OCI-LY1 (cell line): ENCODE measurements at regions not wholly inside any gene's neighbourhood (a gene's known extent, or its start where the extent isn't known, plus 50 kb on each side); places are given as distances from the start of the nearest gene placed in this dataset.

Experiments used
- H2AFZ ChIP-seq: fragments of 200-600 bp; sonication (generic), shearing (Covaris generic); 2 replicates; pipeline ENCODE4 v1.6.0; 2014; ENCODE audit warnings: antibody characterized with exemption, mild to moderate bottlenecking, low read length
- H3F3A ChIP-seq: fragments of 200-600 bp; sonication (generic), shearing (Covaris generic); 2 replicates; pipeline ENCODE4 v1.6.0; 2014; ENCODE audit warnings: mild to moderate bottlenecking, antibody characterized with exemption, low read length, moderate library complexity; ENCODE audit not compliant: insufficient read depth
- H3K27ac ChIP-seq: fragments of 200-600 bp; sonication (generic); 2 replicates; pipeline ENCODE4 v1.5.1; 2014; ENCODE audit warnings: low read length, mixed run types, mild to moderate bottlenecking, low read depth; ENCODE audit not compliant: poor library complexity, severe bottlenecking
- H3K27me3 ChIP-seq: fragments of 200-600 bp; sonication (generic); 2 replicates; pipeline ENCODE4 v1.6.0; 2014; ENCODE audit warnings: antibody characterized with exemption, mild to moderate bottlenecking, low read length, moderate library complexity; ENCODE audit not compliant: insufficient read depth
- H3K36me3 ChIP-seq: fragments of 200-600 bp; sonication (generic); 2 replicates; pipeline ENCODE4 v1.6.1; 2014; ENCODE audit warnings: mild to moderate bottlenecking, antibody characterized with exemption, low read length, moderate library complexity, mixed read lengths; ENCODE audit not compliant: insufficient read depth
- H3K4me1 ChIP-seq: fragments of 200-600 bp; sonication (generic); 2 replicates; pipeline ENCODE4 v1.5.1; 2014; ENCODE audit warnings: mild to moderate bottlenecking, low read length, moderate library complexity; ENCODE audit not compliant: insufficient read depth, severe bottlenecking
- H3K4me2 ChIP-seq: fragments of 200-600 bp; sonication (generic), shearing (Covaris generic); 2 replicates; pipeline ENCODE4 v1.6.1; 2014; ENCODE audit warnings: low read length
- H3K4me3 ChIP-seq: fragments of 200-600 bp; sonication (generic); 2 replicates; pipeline ENCODE4 v1.5.1; 2014; ENCODE audit warnings: low read length, low read depth, mild to moderate bottlenecking, mixed read lengths; ENCODE audit not compliant: poor library complexity, severe bottlenecking
- H3K79me2 ChIP-seq: fragments of 200-600 bp; shearing (Covaris generic); 2 replicates; pipeline ENCODE4 v1.6.1; 2016; ENCODE audit warnings: mixed run types, low read length, mixed read lengths; ENCODE audit not compliant: insufficient read depth
- H3K9ac ChIP-seq: fragments of 200-600 bp; sonication (generic), shearing (Covaris generic); 2 replicates; pipeline ENCODE4 v1.6.1; 2014; ENCODE audit warnings: mild to moderate bottlenecking, low read length, mixed read lengths
- H3K9me2 ChIP-seq: fragments of 200-600 bp; sonication (generic), shearing (Covaris generic); 2 replicates; pipeline ENCODE4 v1.6.1; 2014; ENCODE audit warnings: low read depth, mild to moderate bottlenecking, low read length, mixed read lengths
- H3K9me3 ChIP-seq: fragments of 200-600 bp; shearing (Covaris generic); 2 replicates; pipeline ENCODE4 v1.6.1; 2014; ENCODE audit warnings: low read length, mixed read lengths
- H4K20me1 ChIP-seq: fragments of 200-600 bp; sonication (generic), shearing (Covaris generic); 2 replicates; pipeline ENCODE4 v1.6.0; 2016; ENCODE audit warnings: mild to moderate bottlenecking, low read length; ENCODE audit not compliant: insufficient read depth
- EZH2 ChIP-seq: fragments of 200-600 bp; sonication (generic), shearing (Covaris generic); IDR thresholded peaks from 2 replicates; pipeline ENCODE4 v1.8.0; 2017; ENCODE audit warnings: borderline replicate concordance, mixed run types, mild to moderate bottlenecking, antibody characterized with exemption, low read length, moderate library complexity, mixed read lengths
- TF ChIP-seq, protein P1 (sequence below): fragments of 200-600 bp; sonication (generic), shearing (Covaris generic); IDR thresholded peaks from 2 replicates; pipeline ENCODE4 v1.5.1; 2017; ENCODE audit warnings: mild to moderate bottlenecking, antibody characterized with exemption, low read length, moderate library complexity, mixed read lengths

DNA sequence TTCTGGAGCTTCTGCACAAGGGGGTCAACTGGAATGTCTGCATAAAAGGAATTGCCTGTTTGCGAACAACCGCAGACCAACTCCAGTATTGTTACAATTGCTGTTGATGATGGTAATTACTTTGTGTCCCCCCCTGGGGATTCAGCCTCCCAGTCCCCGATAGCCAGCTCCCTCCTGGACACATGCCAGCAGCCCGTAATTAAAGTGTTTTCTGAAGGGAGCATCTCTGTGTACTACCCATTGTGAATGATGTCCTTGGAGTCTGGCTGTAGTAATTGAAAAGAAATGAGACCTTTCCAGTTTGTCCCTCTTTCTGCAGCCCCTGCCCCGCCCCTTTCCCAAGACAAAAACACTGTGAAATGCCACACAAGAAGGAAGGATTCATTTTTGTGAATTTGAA, 377.1 kb upstream of the LCORL start:
- H3K4me1 ChIP-seq, result no peaks in the 10 kb centered on the region
- H3K36me3 ChIP-seq, result no peaks in the 10 kb centered on the region
- H3F3A ChIP-seq, result no peaks in the 10 kb centered on the region
- no peaks in the 10 kb centered on the region for H3K9me2 ChIP-seq
- no peaks in the 10 kb centered on the region for H3K9me3 ChIP-seq
- H3K27ac ChIP-seq, result no peak overlapping the region
- no peak overlapping the region for H3K9ac ChIP-seq
- H2AFZ ChIP-seq, result no peak overlapping the region
- H3K4me3 ChIP-seq, result no peak overlapping the region
- H3K4me2 ChIP-seq, result no peak overlapping the region
- TF ChIP-seq EZH2, result no peak
- TF ChIP-seq, protein P1, sequence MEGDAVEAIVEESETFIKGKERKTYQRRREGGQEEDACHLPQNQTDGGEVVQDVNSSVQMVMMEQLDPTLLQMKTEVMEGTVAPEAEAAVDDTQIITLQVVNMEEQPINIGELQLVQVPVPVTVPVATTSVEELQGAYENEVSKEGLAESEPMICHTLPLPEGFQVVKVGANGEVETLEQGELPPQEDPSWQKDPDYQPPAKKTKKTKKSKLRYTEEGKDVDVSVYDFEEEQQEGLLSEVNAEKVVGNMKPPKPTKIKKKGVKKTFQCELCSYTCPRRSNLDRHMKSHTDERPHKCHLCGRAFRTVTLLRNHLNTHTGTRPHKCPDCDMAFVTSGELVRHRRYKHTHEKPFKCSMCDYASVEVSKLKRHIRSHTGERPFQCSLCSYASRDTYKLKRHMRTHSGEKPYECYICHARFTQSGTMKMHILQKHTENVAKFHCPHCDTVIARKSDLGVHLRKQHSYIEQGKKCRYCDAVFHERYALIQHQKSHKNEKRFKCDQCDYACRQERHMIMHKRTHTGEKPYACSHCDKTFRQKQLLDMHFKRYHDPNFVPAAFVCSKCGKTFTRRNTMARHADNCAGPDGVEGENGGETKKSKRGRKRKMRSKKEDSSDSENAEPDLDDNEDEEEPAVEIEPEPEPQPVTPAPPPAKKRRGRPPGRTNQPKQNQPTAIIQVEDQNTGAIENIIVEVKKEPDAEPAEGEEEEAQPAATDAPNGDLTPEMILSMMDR, result no peak
- no peaks in the 10 kb centered on the region for H4K20me1 ChIP-seq
- H3K27me3 ChIP-seq, result no peaks in the 10 kb centered on the region
- H3K79me2 ChIP-seq, result no peaks in the 10 kb centered on the region

DNA sequence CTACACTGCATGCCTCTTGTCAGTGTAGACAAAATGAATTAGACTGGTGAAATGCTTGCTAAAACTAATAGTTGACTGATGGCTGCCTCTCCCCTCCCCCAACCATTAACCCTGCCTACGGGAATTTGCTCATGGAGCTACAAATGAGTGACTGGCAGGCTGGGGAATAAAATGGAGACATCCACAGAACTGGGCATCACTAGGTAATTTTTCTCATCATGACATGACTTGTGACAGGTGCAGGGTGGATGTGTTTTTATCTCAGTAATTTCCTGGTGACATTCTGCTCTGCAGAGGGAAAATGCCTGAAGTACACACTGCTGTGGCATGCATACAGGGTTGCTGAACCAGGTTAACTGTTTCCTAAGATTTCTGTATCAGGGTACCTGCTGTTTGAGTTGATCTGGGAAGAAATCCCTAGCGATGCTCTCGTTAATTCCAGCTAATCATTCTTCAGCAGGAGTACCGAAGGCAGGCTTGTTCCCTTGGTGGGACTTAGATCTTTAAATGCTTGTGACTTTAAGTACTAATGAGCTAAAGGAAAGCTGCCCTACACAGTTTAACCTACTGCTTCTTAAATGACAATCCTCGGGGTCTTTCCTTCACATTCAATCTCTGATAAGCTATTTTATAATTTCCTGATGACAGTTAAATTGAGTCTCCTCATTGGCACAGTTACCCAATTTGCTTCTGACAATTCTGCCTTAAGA, 376.3 kb upstream of the LCORL start:
- no peaks in the 10 kb centered on the region for H3K36me3 ChIP-seq
- TF ChIP-seq, protein P1, result no peak
- TF ChIP-seq EZH2, result no peak

DNA sequence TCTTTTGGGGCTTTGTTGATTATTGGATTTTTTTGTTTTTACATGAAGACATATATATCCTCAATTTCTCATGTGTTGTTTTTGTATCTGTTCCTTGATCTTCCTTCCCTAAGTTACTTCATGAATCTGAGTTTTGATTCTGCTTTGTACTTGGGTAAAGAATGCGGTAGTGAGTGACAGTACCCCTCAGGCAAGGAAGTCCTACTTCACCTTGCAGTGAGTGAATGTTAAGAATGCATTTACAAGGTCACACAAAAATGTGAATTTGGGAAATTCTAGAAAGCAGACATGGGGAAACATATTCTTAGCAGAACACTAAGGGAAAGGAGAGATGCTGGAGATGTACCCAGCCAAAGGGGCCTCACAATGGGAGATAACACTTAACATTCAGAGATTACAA, 373.1 kb upstream of the LCORL start:
- Histone ChIP-seq H3K27me3 (no peaks in the 10 kb centered on the region), H3K4me3 (no peak overlapping the region), H3K4me2 (no peak overlapping the region), H3K4me1 (no peaks in the 10 kb centered on the region), H3K9me2 (no peaks in the 10 kb centered on the region), H3K27ac (no peak overlapping the region), H3F3A (no peaks in the 10 kb centered on the region), H3K9ac (no peak overlapping the region), H3K79me2 (no peaks in the 10 kb centered on the region), H2AFZ (no peak overlapping the region), H4K20me1 (no peaks in the 10 kb centered on the region), H3K9me3 (no peaks in the 10 kb centered on the region), H3K36me3 (no peaks in the 10 kb centered on the region)
- TF ChIP-seq EZH2, result no peak
- TF ChIP-seq, protein P1, result no peak

More for the DNA sequence above, 376.3 kb upstream of the LCORL start:
- no peak overlapping the region for H2AFZ ChIP-seq
- no peak overlapping the region for H3K4me3 ChIP-seq
- no peak overlapping the region for H3K27ac ChIP-seq
- H3K9me2 ChIP-seq, result no peaks in the 10 kb centered on the region
- H3F3A ChIP-seq, result no peaks in the 10 kb centered on the region
- no peaks in the 10 kb centered on the region for H3K79me2 ChIP-seq
- no peaks in the 10 kb centered on the region for H3K9me3 ChIP-seq
- no peaks in the 10 kb centered on the region for H3K4me1 ChIP-seq
- no peaks in the 10 kb centered on the region for H4K20me1 ChIP-seq
- no peak overlapping the region for H3K4me2 ChIP-seq
- no peak overlapping the region for H3K9ac ChIP-seq
- no peaks in the 10 kb centered on the region for H3K27me3 ChIP-seq
